ENCODE measurements at regions not wholly inside any gene's neighbourhood (a gene's known extent, or its start where the extent isn't known, plus 50 kb on each side); places are given as distances from the start of the nearest gene placed in this dataset.

DNA sequence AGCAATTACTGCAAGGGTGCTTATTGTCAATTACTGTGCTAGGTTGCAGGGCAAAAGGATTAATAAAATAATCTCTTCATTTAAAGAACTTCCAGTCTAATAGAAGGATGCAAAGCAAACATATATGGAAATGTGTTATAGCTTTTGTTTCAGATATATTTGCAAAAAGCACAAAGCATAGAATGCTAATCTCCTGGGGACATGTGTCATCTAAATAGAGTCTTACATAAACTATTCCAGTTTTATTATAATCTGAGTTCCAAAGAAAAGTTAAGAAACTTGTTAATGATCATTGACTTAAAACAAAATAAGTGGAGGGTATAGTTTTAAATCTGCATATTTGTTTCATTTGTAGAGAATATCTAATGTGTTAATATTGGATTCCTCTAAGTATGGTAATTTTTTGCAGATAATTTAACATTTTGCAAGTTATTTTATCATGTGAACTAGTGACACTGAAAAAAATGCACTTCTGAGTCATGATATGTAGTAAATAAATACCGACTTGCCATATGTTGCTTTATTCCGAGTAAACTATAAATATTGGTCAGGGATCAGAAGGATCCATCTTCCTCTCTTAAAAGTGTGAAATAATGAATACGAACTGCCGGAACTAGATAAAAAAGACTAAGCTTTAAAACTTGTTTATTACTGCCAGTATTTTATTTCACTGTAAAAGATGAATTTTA is 231.9 kb upstream of the FAT4 start:
- H3K4me3 ChIP-seq (ENCODE audit: low read depth, low read length), result no peak overlapping the region
- TF ChIP-seq, protein P1, sequence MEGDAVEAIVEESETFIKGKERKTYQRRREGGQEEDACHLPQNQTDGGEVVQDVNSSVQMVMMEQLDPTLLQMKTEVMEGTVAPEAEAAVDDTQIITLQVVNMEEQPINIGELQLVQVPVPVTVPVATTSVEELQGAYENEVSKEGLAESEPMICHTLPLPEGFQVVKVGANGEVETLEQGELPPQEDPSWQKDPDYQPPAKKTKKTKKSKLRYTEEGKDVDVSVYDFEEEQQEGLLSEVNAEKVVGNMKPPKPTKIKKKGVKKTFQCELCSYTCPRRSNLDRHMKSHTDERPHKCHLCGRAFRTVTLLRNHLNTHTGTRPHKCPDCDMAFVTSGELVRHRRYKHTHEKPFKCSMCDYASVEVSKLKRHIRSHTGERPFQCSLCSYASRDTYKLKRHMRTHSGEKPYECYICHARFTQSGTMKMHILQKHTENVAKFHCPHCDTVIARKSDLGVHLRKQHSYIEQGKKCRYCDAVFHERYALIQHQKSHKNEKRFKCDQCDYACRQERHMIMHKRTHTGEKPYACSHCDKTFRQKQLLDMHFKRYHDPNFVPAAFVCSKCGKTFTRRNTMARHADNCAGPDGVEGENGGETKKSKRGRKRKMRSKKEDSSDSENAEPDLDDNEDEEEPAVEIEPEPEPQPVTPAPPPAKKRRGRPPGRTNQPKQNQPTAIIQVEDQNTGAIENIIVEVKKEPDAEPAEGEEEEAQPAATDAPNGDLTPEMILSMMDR (IDR thresholded peaks at IDR 0.05; ENCODE audit: low read depth, low read length), result no peak

- TF ChIP-seq, protein P1 (IDR thresholded peaks at IDR 0.05; ENCODE audit: low read depth, low read length), result no peak
- H3K4me3 ChIP-seq (ENCODE audit: low read depth, low read length), result no peak overlapping the region
Measured at GRCh38 chr4:125072269-125072668, 242.5 kb upstream of the FAT4 start.

DNA sequence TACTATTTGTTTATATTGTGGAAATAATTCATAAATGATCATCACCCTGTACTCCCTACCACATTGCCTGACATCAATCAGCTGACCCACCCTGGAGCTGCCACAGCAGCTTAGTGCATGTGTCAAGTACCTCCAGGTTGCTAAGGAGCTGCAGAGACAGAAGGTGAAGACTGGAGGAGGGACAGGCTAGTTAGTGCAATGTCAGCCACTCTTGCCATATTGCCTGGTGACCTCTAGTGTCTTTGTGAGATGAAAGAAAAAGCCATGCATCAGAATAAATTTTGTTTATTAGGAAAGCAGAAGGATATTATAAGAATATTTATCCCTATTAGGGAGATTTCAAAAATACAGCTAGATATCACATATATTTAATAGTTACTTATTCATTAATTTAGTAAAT is 243.9 kb upstream of the FAT4 start:
- TF ChIP-seq, protein P1 (IDR thresholded peaks at IDR 0.05; ENCODE audit: low read depth, low read length), result no peak
- no peak overlapping the region for H3K4me3 ChIP-seq (ENCODE audit: low read depth, low read length)

DNA sequence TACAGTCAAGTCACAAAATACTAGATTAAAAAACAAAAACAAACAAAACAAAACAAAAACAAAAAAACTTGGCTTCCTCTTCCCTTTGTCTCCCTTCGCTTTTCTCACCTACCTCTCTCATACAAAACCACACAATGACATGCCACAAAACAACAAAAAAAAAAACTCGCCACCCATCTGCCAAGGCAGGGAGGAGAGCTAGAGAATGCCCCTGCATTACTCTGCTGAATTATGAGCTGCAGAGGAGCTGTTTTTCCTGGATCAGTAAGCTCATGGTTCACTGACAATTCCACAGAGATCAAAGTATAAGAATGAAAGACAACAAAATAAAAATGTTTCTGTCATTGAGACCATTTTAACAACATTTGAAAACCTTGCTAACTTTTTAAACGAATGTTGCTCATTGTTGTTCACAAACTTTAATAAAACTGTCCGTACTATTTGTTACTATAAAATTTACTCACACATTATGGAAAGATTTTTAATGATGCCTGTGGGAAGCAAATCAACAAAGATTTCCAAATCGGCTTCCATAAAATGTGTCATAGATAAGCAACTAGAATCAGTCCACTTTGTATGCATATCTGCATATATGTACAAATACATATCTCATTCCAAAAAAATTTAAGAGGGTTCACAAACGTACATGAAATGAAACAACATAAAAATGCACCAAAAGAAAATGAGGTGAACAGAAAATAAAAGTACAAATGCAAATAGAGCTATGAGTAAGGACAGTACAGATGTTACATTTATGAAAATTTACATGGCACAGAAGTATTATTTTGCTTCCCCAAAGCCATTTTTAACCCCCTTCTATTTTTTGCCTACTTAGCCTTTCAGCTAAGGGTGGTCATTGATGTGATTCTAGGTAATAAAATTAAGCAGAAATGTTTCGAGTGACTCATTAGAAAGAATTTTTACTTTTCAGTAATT is 252.4 kb upstream of the FAT4 start:
- no peak overlapping the region for H3K4me3 ChIP-seq (ENCODE audit: low read depth, low read length)
- TF ChIP-seq, protein P1 (IDR thresholded peaks at IDR 0.05; ENCODE audit: low read depth, low read length), result no peak

- TF ChIP-seq, protein P1 (IDR thresholded peaks at IDR 0.05; ENCODE audit: low read depth, low read length), result no peak
- H3K4me3 ChIP-seq (ENCODE audit: low read depth, low read length), result no peak overlapping the region
Measured at GRCh38 chr4:125060376-125060775, 254.4 kb upstream of the FAT4 start.

DNA sequence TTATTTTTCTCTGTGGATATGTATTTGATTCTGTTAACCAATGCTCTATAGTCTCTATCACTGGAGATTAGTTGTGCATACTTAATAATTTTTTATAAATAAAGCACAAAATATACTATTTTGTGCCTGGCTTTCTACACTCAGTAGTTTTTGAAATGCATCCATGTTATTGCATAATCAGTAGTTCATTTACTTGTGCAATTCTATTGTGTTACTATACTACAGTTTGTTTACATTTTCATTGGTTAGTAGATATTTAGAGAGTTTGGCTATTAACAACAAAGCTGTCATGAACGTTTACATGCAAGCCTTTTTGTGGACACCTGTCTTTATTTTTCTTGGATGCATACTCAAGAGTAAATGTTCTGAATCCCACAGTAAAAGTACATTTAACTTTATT is 265.0 kb upstream of the FAT4 start:
- TF ChIP-seq, protein P1 (IDR thresholded peaks at IDR 0.05; ENCODE audit: low read depth, low read length), result no peak
- no peak overlapping the region for H3K4me3 ChIP-seq (ENCODE audit: low read depth, low read length)

DNA sequence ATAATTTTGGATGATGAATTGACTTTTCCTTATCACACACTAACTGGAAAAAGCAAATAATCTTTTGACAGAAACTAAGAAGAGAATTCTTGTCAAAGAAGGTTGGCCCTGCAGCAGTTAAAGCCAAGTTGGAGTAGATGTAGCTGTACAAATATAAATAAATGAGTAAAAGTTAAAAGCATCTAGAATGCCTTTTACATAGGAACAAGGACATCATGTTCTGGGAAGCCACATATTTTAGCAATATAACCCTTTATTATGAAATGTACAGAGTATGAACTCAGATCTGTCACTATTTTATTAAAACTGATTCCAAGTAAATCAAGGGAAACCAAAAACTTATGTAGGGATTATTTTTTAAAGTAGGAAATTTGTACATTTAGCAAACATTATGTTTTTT is 269.4 kb upstream of the FAT4 start:
- no peak overlapping the region for H3K4me3 ChIP-seq (ENCODE audit: low read depth, low read length)
- TF ChIP-seq, protein P1 (IDR thresholded peaks at IDR 0.05; ENCODE audit: low read depth, low read length), result no peak

All from WI38 (cell line).